ENCODE measurements at regions not wholly inside any gene's neighbourhood (a gene's known extent, or its start where the extent isn't known, plus 50 kb on each side); places are given as distances from the start of the nearest gene placed in this dataset.
"Not testable (repeated sequence)": the region's sequence is repeated elsewhere in the genome, so short reads cannot be mapped to it uniquely, and the experiment has no call there.

DNA sequence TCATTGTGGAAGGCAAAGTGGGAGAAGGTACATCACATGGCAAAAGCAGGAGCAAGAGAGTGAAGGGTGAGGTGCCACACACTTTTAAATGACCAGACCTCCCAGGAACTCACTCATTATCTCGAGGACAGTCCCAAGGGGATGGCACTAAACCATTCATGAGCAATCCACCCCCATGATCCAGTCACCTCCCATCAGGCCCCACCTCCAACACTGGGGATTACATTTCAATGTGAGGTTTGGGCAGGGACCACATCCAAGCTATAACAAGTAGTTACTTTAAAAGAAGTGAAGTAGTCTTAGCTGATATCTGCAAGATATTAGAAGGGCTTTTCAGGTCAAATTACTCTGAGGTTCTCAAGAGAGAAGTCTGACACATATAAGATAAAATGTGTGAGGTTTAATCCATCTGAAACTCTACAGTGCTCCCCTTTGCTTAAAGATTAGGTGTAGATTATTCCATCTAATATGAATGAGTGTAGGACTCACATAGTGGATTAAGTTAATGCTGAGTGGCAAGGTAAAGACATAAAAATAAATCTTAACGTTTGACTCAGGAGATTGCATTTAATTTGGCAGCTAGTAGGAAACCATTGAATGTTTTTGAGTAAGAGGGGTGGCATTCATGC, 130.8 kb downstream of the TMX1 start (continued):
- TF ChIP-seq, protein P1, sequence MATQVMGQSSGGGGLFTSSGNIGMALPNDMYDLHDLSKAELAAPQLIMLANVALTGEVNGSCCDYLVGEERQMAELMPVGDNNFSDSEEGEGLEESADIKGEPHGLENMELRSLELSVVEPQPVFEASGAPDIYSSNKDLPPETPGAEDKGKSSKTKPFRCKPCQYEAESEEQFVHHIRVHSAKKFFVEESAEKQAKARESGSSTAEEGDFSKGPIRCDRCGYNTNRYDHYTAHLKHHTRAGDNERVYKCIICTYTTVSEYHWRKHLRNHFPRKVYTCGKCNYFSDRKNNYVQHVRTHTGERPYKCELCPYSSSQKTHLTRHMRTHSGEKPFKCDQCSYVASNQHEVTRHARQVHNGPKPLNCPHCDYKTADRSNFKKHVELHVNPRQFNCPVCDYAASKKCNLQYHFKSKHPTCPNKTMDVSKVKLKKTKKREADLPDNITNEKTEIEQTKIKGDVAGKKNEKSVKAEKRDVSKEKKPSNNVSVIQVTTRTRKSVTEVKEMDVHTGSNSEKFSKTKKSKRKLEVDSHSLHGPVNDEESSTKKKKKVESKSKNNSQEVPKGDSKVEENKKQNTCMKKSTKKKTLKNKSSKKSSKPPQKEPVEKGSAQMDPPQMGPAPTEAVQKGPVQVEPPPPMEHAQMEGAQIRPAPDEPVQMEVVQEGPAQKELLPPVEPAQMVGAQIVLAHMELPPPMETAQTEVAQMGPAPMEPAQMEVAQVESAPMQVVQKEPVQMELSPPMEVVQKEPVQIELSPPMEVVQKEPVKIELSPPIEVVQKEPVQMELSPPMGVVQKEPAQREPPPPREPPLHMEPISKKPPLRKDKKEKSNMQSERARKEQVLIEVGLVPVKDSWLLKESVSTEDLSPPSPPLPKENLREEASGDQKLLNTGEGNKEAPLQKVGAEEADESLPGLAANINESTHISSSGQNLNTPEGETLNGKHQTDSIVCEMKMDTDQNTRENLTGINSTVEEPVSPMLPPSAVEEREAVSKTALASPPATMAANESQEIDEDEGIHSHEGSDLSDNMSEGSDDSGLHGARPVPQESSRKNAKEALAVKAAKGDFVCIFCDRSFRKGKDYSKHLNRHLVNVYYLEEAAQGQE (IDR thresholded peaks at IDR 0.05; ENCODE audit: low read depth) = no peak
- TF ChIP-seq JUND (IDR thresholded peaks at IDR 0.05) (no peak), SP1 (IDR thresholded peaks at IDR 0.05; ENCODE audit: low read depth) (no peak), POLR2A (IDR thresholded peaks at IDR 0.05; ENCODE audit: borderline replicate concordance, extremely low read depth, insufficient read depth, insufficient read length) (no peak), CBX3 (IDR thresholded peaks at IDR 0.05; ENCODE audit: low read depth) (no peak)

DNA sequence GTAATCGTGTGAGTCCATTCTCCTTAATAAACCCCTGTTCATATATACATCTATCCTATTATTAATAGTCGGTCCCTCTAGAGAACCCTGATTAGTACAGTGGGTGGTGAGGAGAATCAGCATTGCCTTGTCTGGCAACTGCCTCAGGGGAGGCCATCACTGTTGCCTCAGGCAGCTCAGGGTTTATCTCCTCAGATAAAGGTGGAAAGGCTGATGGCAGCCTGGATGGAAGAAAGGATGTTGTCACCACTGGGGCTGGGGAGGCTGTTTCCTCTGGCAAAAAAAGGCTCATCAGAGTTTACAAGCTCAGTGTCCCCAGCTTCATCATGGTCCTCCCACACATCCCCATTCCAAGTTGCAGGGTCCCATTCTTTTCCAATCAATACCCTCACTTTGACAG, 137.1 kb downstream of the TMX1 start:
- H4K20me1 ChIP-seq (ENCODE audit: insufficient read depth); H3K4me1 ChIP-seq (ENCODE audit: control insufficient read depth in 1 of 2, insufficient read depth in 2 of 2, low read length in 2 of 2); BruUV-seq (replicated peaks); H3K4me2 ChIP-seq (ENCODE audit: low read length); H3K9ac ChIP-seq (ENCODE audit: low read length); RAD21 ChIA-PET (ENCODE audit: low non-redundant PET in 1 of 2, low total read pairs in 2 of 2, uncharacterized antibody in 2 of 2, unreplicated experiment in 2 of 2); H3K27ac ChIP-seq (ENCODE audit: low read depth, low read length); H3K79me2 ChIP-seq (ENCODE audit: insufficient read depth, low read length); DNase-seq (ENCODE audit: low read depth, low spot score); H3K9me3 ChIP-seq (ENCODE audit: control insufficient read depth in 1 of 2, insufficient read depth in 1 of 2, low read depth in 1 of 2, low read length in 2 of 2); H3K9me2 ChIP-seq (ENCODE audit: insufficient read depth); ATAC-seq; intact Hi-C loops (cut with micrococcal nuclease); H3K4me3 ChIP-seq (replicated peaks in 1 of 2; ENCODE audit: low read depth in 1 of 2, low read length in 2 of 2); CTCF ChIA-PET; POLR2A ChIA-PET; H2AFZ ChIP-seq (ENCODE audit: low read depth, low read length, poor library complexity, severe bottlenecking); H3K36me3 ChIP-seq (ENCODE audit: control insufficient read depth in 1 of 2, insufficient read depth in 2 of 2, low read length in 2 of 2); H3K27me3 ChIP-seq (ENCODE audit: insufficient read depth, low read length): not testable (repeated sequence)
